GM13976 (cell line): ENCODE measurements at regions not wholly inside any gene's neighbourhood (a gene's known extent, or its start where the extent isn't known, plus 50 kb on each side); places are given as distances from the start of the nearest gene placed in this dataset.
A peak's percentile ranks its signal among the peaks of the same experiment; 100 is the strongest.

ENCODE experiments used
- DNase-seq: peaks from one replicate; pipeline ENCODE4 v3.0.0; 2012; ENCODE audit warnings: low spot score
- in situ Hi-C: fragments of 300-500 bp; cut with MboI; formaldehyde crosslinking; loops from one replicate; pipeline ENCODE4 v1.12.0; 2022; ENCODE audit warnings: low sequenced_read_pairs, mixed read lengths, inconsistent platforms; ENCODE audit not compliant: unreplicated experiment
- TF ChIP-seq, protein P1 (sequence below): IDR thresholded peaks from 2 replicates; pipeline ENCODE4 v1.5.1; 2012; ENCODE audit warnings: borderline replicate concordance, mild to moderate bottlenecking; ENCODE audit not compliant: insufficient read depth; ENCODE audit errors: extremely low read depth, missing control alignments, control extremely low read depth

DNA sequence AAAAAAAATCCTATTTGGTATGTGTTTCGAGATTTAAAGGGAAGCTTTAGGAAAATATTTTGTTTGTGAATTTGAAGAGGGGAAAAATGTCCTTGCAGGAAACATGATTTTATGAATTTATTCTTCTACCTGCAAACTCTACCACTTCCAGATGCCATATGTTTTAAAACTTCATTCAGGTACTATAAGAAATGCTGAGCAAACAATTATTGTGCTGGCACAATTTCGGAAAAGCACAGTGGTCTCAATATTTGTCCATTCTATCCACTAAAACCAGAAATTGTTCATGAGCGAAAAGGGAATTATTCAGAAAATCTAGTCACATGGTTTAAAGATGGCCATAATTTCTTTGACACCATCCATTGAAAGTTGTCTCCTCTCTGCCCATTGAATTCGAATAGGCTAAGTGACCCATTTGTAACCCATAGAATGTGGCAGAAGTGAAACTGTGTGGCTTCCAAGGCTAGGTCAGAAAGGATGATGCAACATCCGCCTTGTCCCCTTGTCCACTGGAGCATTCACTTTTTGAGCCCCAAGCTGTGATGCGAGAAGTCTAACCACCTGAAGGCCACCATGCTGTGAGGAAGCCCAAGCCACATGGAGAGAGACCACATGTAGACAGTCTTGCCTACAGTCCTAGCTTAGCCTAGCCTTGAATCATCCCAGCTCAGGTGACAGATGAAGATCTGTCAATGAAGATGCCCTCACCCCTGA lies 189.8 kb upstream of the PRKCQ start:
- in situ Hi-C loops: no loop called here
- peak; percentile 20 for DNase-seq
- TF ChIP-seq, protein P1, sequence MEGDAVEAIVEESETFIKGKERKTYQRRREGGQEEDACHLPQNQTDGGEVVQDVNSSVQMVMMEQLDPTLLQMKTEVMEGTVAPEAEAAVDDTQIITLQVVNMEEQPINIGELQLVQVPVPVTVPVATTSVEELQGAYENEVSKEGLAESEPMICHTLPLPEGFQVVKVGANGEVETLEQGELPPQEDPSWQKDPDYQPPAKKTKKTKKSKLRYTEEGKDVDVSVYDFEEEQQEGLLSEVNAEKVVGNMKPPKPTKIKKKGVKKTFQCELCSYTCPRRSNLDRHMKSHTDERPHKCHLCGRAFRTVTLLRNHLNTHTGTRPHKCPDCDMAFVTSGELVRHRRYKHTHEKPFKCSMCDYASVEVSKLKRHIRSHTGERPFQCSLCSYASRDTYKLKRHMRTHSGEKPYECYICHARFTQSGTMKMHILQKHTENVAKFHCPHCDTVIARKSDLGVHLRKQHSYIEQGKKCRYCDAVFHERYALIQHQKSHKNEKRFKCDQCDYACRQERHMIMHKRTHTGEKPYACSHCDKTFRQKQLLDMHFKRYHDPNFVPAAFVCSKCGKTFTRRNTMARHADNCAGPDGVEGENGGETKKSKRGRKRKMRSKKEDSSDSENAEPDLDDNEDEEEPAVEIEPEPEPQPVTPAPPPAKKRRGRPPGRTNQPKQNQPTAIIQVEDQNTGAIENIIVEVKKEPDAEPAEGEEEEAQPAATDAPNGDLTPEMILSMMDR: no peak

DNA sequence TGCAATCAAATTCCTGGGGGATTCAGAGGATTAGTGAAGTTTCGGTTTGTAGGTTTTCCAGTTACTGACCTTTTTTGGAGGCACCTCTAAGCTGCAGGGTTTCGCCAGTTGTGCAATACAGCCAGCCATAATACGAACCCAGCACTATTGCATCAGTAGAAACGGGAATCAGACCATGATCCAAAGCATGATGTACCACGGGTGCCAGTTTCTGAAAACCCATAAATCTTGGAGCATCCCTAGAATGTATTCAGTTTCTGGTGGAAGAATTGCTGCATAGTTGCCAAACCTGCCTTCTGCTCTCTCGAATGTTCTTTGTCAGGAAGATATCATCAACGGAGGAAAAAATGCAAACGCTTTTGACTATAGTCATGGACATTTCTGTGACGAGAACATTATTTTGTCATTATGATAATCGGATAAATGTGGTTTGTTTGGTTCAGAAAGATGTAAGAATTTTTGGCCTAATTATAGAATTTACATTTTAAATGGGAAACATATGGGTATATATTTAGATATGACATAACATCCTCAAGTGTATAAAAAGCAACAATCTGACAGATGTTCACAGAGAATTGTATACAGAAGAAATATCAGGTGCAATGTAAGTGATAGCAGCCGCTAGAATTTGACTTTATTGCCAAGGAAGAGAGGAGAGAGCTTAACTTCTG lies 186.2 kb upstream of the PRKCQ start:
- no peak for DNase-seq
- in situ Hi-C loops: no loop called here

DNA sequence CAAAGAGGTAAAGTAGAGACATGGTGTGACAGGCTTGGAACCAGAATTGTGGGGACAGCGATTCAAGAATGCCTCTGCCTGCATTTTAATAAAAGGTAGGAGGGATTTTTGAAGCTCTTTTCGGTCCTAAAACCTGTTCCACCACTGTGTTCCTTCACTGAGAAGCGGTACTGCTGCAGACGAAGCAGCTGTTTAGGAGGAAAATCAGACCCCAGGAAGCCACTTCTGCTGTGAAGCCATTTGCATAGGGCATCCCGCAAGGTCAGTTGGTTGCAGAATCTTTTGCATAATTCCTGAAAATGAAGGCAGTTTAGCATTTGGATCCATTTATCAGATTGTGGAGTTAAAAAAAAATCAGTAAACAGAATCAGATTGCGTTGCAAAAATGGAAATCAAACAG lies 183.3 kb upstream of the PRKCQ start:
- TF ChIP-seq, protein P1: no peak
- in situ Hi-C loops: no loop called here
- DNase-seq: no peak

More for the DNA sequence above, 186.2 kb upstream of the PRKCQ start:
- TF ChIP-seq, protein P1: no peak

DNA sequence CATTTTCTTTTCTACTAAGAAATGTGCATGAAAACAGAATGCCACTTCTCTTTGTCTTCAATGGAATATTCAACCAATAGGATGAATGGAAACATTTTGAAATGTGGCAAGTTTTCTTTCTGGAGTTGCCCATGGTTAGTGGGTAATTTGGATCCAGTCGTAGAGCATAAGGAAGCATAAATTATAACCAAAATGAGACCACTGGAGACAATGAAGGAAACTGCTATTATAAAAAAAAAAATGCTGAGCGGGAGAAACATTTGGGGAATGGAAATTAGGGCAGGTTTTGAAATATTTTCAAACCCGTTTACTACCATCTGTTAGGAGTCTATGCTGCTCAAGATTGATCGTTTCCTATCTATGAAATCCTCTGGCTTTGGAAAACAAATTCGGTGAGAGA lies 182.9 kb upstream of the PRKCQ start:
- TF ChIP-seq, protein P1: no peak
- in situ Hi-C loops: no loop called here
- DNase-seq: no peak

DNA sequence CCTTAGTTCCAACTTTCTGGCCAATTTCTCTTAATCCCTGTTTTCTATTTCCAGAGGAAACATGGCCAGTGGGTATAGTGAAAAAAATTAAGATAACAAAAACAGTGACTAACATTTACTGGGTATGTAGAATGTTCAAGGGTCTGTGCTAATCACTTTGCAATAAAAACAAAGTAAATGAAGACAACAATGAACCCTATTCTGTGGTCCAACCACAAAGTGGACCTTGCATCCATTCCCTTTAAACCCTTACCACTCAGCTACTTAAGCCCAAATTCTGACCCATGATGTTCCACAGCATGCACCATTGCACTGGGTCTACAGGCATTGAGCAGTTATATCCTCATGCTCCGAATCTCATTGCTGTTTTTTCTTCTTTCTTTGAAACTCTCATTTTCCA lies 179.9 kb upstream of the PRKCQ start:
- in situ Hi-C loops: no loop called here
- TF ChIP-seq, protein P1: no peak

DNA sequence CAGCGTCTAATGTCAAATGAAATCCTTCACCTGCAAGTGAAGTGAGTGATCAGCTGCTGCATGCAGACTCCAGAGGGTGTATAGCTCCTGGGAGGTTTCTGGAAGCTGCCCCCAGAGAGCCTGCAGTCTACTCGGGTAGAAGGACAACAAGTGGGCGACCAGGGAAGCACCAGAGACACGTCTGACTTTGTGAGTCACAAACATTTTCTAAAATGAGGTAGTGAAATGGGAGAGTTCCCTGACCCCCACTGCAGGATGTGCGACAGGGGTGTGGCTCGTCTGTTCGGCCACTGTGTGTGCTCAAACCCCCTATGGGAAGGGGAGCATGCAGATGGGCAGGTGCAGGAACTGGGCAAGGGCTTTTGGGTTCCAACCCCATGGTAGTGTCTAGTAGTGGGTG lies 177.1 kb upstream of the PRKCQ start:
- in situ Hi-C loops: no loop called here
- no peak for DNase-seq
- TF ChIP-seq, protein P1: no peak

More for the DNA sequence above, 179.9 kb upstream of the PRKCQ start:
- DNase-seq: no peak

DNA sequence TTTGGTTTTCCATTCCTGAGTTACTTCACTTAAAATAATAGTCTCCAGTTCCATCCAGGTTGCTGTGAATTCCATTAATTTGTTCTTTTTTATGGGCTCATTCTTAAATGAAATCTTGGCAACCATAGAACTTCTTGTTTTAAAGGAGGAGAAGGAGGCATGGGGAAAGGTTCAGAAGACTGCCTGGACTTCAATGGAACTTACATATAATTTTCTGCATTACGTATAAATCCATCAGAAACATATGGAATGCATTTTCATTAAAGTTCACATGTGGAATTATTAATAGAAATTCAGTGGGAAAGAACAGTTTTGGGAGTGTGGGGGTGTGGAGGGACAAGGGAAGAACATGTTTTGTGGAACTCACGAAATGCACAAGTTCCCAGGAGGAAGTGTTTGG lies 176.6 kb upstream of the PRKCQ start:
- DNase-seq: no peak
- in situ Hi-C loops: no loop called here
- TF ChIP-seq, protein P1: no peak
